H9 (cell line): ENCODE measurements at regions not wholly inside any gene's neighbourhood (a gene's known extent, or its start where the extent isn't known, plus 50 kb on each side); places are given as distances from the start of the nearest gene placed in this dataset.

ENCODE experiments used
- DNase-seq: peaks from one replicate; pipeline ENCODE4 v3.0.0-alpha.2; 2017
- H2AFZ ChIP-seq: one replicate; pipeline ENCODE4 v1.6.1; 2013; ENCODE audit warnings: mild to moderate bottlenecking, low read length, control low read depth, moderate library complexity
- H2AK5ac ChIP-seq: 2 replicates; pipeline ENCODE4 v1.6.1; 2013; ENCODE audit warnings: low read length, control low read depth, mixed read lengths; ENCODE audit not compliant: insufficient read length
- H2BK120ac ChIP-seq: one replicate; pipeline ENCODE4 v1.6.1; 2013; ENCODE audit warnings: low read depth, mild to moderate bottlenecking, low read length, control low read depth, inconsistent platforms; ENCODE audit not compliant: poor library complexity, severe bottlenecking
- H2BK12ac ChIP-seq: 2 replicates; pipeline ENCODE4 v1.6.1; 2013; ENCODE audit warnings: low read length, control low read depth, mixed read lengths, low read depth; ENCODE audit not compliant: insufficient read length
- H2BK15ac ChIP-seq: 2 replicates; pipeline ENCODE4 v1.6.1; 2013; ENCODE audit warnings: low read depth, low read length, control low read depth
- H2BK20ac ChIP-seq: one replicate; pipeline ENCODE4 v1.6.1; 2013; ENCODE audit warnings: low read depth, mild to moderate bottlenecking, low read length, control low read depth, inconsistent platforms; ENCODE audit not compliant: poor library complexity, severe bottlenecking
- H2BK5ac ChIP-seq: 2 replicates; pipeline ENCODE4 v1.6.1; 2013; ENCODE audit warnings: low read length, control low read depth, mixed read lengths; ENCODE audit not compliant: insufficient read length
- H3K14ac ChIP-seq: 2 replicates; pipeline ENCODE4 v1.6.1; 2013; ENCODE audit warnings: low read length, control low read depth; ENCODE audit not compliant: insufficient read depth
- H3K18ac ChIP-seq: 2 replicates; pipeline ENCODE4 v1.6.1; 2013; ENCODE audit warnings: low read depth, mild to moderate bottlenecking, mixed read lengths, low read length, control low read depth; ENCODE audit not compliant: insufficient read length
- H3K23ac ChIP-seq: 2 replicates; pipeline ENCODE4 v1.6.1; 2013; ENCODE audit warnings: low read length, control low read depth, mixed read lengths, low read depth; ENCODE audit not compliant: insufficient read length
- H3K23me2 ChIP-seq: 2 replicates; pipeline ENCODE4 v1.6.1; 2013; ENCODE audit warnings: low read depth, mild to moderate bottlenecking, mixed read lengths, low read length, control low read depth; ENCODE audit not compliant: insufficient read length, poor library complexity, severe bottlenecking
- H3K27ac ChIP-seq: 2 replicates; pipeline ENCODE4 v1.5.1; 2013; ENCODE audit warnings: low read length, control low read depth, mixed read lengths, low read depth; ENCODE audit not compliant: insufficient read length
- H3K27me3 ChIP-seq: 2 replicates; pipeline ENCODE4 v1.6.1; 2013; ENCODE audit warnings: low read length, control low read depth, inconsistent platforms; ENCODE audit not compliant: insufficient read depth
- H3K4ac ChIP-seq: 2 replicates; pipeline ENCODE4 v1.6.1; 2013; ENCODE audit warnings: low read depth, mild to moderate bottlenecking, control low read depth, inconsistent platforms, low read length, moderate library complexity
- H3K4me1 ChIP-seq: 2 replicates; pipeline ENCODE4 v1.6.1; 2013; ENCODE audit warnings: low read length, control low read depth, inconsistent platforms; ENCODE audit not compliant: insufficient read depth
- H3K4me2 ChIP-seq: 2 replicates; pipeline ENCODE4 v1.6.1; 2013; ENCODE audit warnings: low read length, control low read depth, mixed read lengths; ENCODE audit not compliant: insufficient read length, insufficient read depth
- H3K56ac ChIP-seq: 2 replicates; pipeline ENCODE4 v1.6.1; 2013; ENCODE audit warnings: low read depth, mild to moderate bottlenecking, mixed read lengths, low read length, control low read depth; ENCODE audit not compliant: insufficient read length
- H3K79me1 ChIP-seq: 2 replicates; pipeline ENCODE4 v1.6.1; 2013; ENCODE audit warnings: low read depth, mild to moderate bottlenecking, moderate library complexity, low read length, control low read depth, inconsistent platforms; ENCODE audit not compliant: insufficient read depth, poor library complexity, severe bottlenecking
- H3K79me2 ChIP-seq: 2 replicates; pipeline ENCODE4 v1.6.1; 2013; ENCODE audit warnings: low read length, control low read depth, inconsistent platforms; ENCODE audit not compliant: insufficient read depth
- H3K9ac ChIP-seq: 2 replicates; pipeline ENCODE4 v1.6.1; 2013; ENCODE audit warnings: low read length, control low read depth, mixed read lengths; ENCODE audit not compliant: insufficient read length; ENCODE audit errors: extremely low read depth
- H3K9me3 ChIP-seq: one replicate; pipeline ENCODE4 v1.6.1; 2013; ENCODE audit warnings: low read depth, low read length, inconsistent platforms; ENCODE audit not compliant: control insufficient read depth
- H3T11ph ChIP-seq: one replicate; pipeline ENCODE4 v1.6.1; 2013; ENCODE audit warnings: mild to moderate bottlenecking, low read length, control low read depth, inconsistent platforms
- H4K20me1 ChIP-seq: one replicate; pipeline ENCODE4 v1.6.1; 2013; ENCODE audit not compliant: control insufficient read depth, insufficient read length, insufficient read depth
- H4K5ac ChIP-seq: 2 replicates; pipeline ENCODE4 v1.6.1; 2013; ENCODE audit warnings: low read depth, mild to moderate bottlenecking, mixed read lengths, low read length, control low read depth; ENCODE audit not compliant: insufficient read length
- H4K8ac ChIP-seq: replicated peaks from 2 replicates; pipeline ENCODE4 v1.6.1; 2013; ENCODE audit warnings: low read length, control low read depth, mixed read lengths, low read depth; ENCODE audit not compliant: insufficient read length
- H4K91ac ChIP-seq: 2 replicates; pipeline ENCODE4 v1.6.1; 2013; ENCODE audit warnings: low read depth, mild to moderate bottlenecking, moderate library complexity, mixed read lengths, low read length, control low read depth; ENCODE audit not compliant: insufficient read length
- H3K27ac Mint-ChIP-seq, 3 experiments: 2 replicates in 2 of 3; 3 replicates in 1 of 3; pipeline ENCODE4 v1.8.0; 2020 to 2021; ENCODE audit warnings: mixed read lengths in 3 of 3, mild to moderate bottlenecking in 1 of 3, moderate library complexity in 1 of 3
- H3K27me3 Mint-ChIP-seq: 2 replicates; pipeline ENCODE4 v1.8.0; 2021; ENCODE audit warnings: low read depth, mild to moderate bottlenecking, moderate library complexity, mixed read lengths
- H3K36me3 Mint-ChIP-seq, 3 experiments: 2 replicates in 2 of 3; 3 replicates in 1 of 3; pipeline ENCODE4 v1.8.0; 2020 to 2021; ENCODE audit warnings: low read depth in 3 of 3, mixed read lengths in 3 of 3; ENCODE audit not compliant: insufficient read depth in 1 of 3
- H3K4me1 Mint-ChIP-seq, 2 experiments: 2 replicates each; pipeline ENCODE4 v1.8.0; 2020; ENCODE audit warnings: mixed read lengths in 2 of 2
- H3K4me3 Mint-ChIP-seq, 2 experiments: 2 replicates in 1 of 2; 3 replicates in 1 of 2; pipeline ENCODE4 v1.8.0; 2020 to 2021; ENCODE audit warnings: mild to moderate bottlenecking in 2 of 2, mixed read lengths in 2 of 2, moderate library complexity in 1 of 2
- H3K9me3 Mint-ChIP-seq, 2 experiments: 2 replicates in 1 of 2; 3 replicates in 1 of 2; pipeline ENCODE4 v1.8.0; 2020; ENCODE audit warnings: mild to moderate bottlenecking in 2 of 2, mixed read lengths in 2 of 2, moderate library complexity in 1 of 2
- CTCF ChIP-seq: fragments of 200-600 bp; sonication (generic); conservative IDR thresholded peaks from 3 replicates; pipeline ENCODE4 v1.8.0; 2021; ENCODE audit warnings: antibody characterized with exemption, mild to moderate bottlenecking
- WGBS: extraction: QIAGEN DNeasy Blood & Tissue Kit; methylation state at CpG from one replicate; pipeline ENCODE4 v1.1.7; 2013; ENCODE audit warnings: missing lambda C conversion rate, low lambda C conversion rate, mixed read lengths; ENCODE audit not compliant: insufficient read length; ENCODE audit errors: extremely low coverage; 5-methylcytosine and 5-hydroxymethylcytosine counted together

GRCh38 chr5:61647672-61648071 is 315.6 kb downstream of the ZSWIM6 start:
- no peaks in the 10 kb centered on the region for H3K4me1 ChIP-seq
- no peaks in the 10 kb centered on the region for H3K79me2 ChIP-seq
- no peaks in the 10 kb centered on the region for H3K79me1 ChIP-seq
- no peak overlapping the region for H3K14ac ChIP-seq
- no peaks in the 10 kb centered on the region for H3K9me3 ChIP-seq
- no peak overlapping the region for H3K18ac ChIP-seq
- H3K27me3 ChIP-seq, result no peaks in the 10 kb centered on the region
- H2AFZ ChIP-seq, result no peak overlapping the region
- H2BK5ac ChIP-seq, result no peak overlapping the region
- no peak overlapping the region for H3T11ph ChIP-seq
- H3K23me2 ChIP-seq, result no peaks in the 10 kb centered on the region
- Mint-ChIP-seq H3K4me3 (no peak overlapping the region), H3K27ac (no peak overlapping the region), H3K36me3 (no peaks in the 10 kb centered on the region), H3K9me3 (no peaks in the 10 kb centered on the region; a peak in 2 of 5 replicates), H3K27me3 (no peaks in the 10 kb centered on the region; the same call in 1 of the 2 replicates), H3K4me1 (no peaks in the 10 kb centered on the region)
- no peak overlapping the region for H4K5ac ChIP-seq
- WGBS, result no CpG with 5 or more reads among the region's 6 CpGs
- DNase-seq, result no peak
- no peak overlapping the region for H3K4me2 ChIP-seq
- TF ChIP-seq CTCF, result no peak
- H3K56ac ChIP-seq, result no peak overlapping the region
- H4K20me1 ChIP-seq, result no peaks in the 10 kb centered on the region
- no peak overlapping the region for H4K91ac ChIP-seq
- H2BK15ac ChIP-seq, result no peak overlapping the region
- no peak overlapping the region for H3K4ac ChIP-seq
- H2BK20ac ChIP-seq, result no peak overlapping the region
- H2BK120ac ChIP-seq, result no peak overlapping the region
- no peak overlapping the region for H3K9ac ChIP-seq
- H4K8ac ChIP-seq, result no peak overlapping the region
- no peak overlapping the region for H2BK12ac ChIP-seq
- H3K27ac ChIP-seq, result no peak overlapping the region
- H3K23ac ChIP-seq, result no peak overlapping the region
- no peak overlapping the region for H2AK5ac ChIP-seq
